Left ventricle myocardium inferior (tissue), 1 donor: ENCODE measurements at regions not wholly inside any gene's neighbourhood (a gene's known extent, or its start where the extent isn't known, plus 50 kb on each side); places are given as distances from the start of the nearest gene placed in this dataset.

Source experiments
- DNase-seq: peaks from one replicate; pipeline ENCODE4 v3.0.0-alpha.2; 2020
- H3K27ac ChIP-seq: fragments of 200-600 bp; replicated peaks from 2 replicates; pipeline ENCODE4 v1.8.0; 2021
- H3K27me3 ChIP-seq: fragments of 200-600 bp; 2 replicates; pipeline ENCODE4 v1.8.0; 2021; ENCODE audit warnings: low read depth
- H3K36me3 ChIP-seq: fragments of 200-600 bp; 2 replicates; pipeline ENCODE4 v1.8.0; 2021
- H3K4me1 ChIP-seq: fragments of 200-600 bp; 2 replicates; pipeline ENCODE4 v1.8.0; 2021
- H3K4me3 ChIP-seq: fragments of 200-600 bp; 2 replicates; pipeline ENCODE4 v1.8.0; 2021; ENCODE audit warnings: mild to moderate bottlenecking, moderate library complexity
- H3K9me3 ChIP-seq: fragments of 200-600 bp; replicated peaks from 2 replicates; pipeline ENCODE4 v1.8.0; 2021
- CTCF ChIP-seq: fragments of 200-600 bp; IDR thresholded peaks from 2 replicates; pipeline ENCODE4 v1.8.0; 2021; ENCODE audit warnings: antibody characterized with exemption, mild to moderate bottlenecking, borderline replicate concordance
- intact Hi-C: fragments of 100-400 bp; cut with micrococcal nuclease; formaldehyde crosslinking; loops from one replicate; pipeline ENCODE4 v1.11.0; 2022
- donor health status: DM: no; HTN: yes; CAD: no; lungs with severe emphysema.

GRCh38 chr5:63314551-63314950 is 647.7 kb downstream of the HTR1A start:
- no peak overlapping the region for H3K4me3 ChIP-seq
- no peaks in the 10 kb centered on the region for H3K4me1 ChIP-seq
- TF ChIP-seq CTCF, result no peak
- no peaks in the 10 kb centered on the region for H3K27me3 ChIP-seq
- intact Hi-C loops, result no loop called here
- no peak for DNase-seq
- peaks cover 10% of the 10 kb centered on the region for H3K9me3 ChIP-seq
- no peak overlapping the region for H3K27ac ChIP-seq
- H3K36me3 ChIP-seq, result no peaks in the 10 kb centered on the region

GRCh38 chr5:63310644-63311043 is 651.6 kb downstream of the HTR1A start:
- intact Hi-C loops, result no loop called here
- H3K4me1 ChIP-seq, result no peaks in the 10 kb centered on the region
- no peaks in the 10 kb centered on the region for H3K9me3 ChIP-seq
- no peak for DNase-seq
- H3K27ac ChIP-seq, result no peak overlapping the region
- H3K27me3 ChIP-seq, result no peaks in the 10 kb centered on the region
- TF ChIP-seq CTCF, result no peak
- H3K36me3 ChIP-seq, result no peaks in the 10 kb centered on the region
- no peak overlapping the region for H3K4me3 ChIP-seq

GRCh38 chr5:63306909-63307308 is 655.3 kb downstream of the HTR1A start:
- Histone ChIP-seq H3K27ac (no peak overlapping the region), H3K27me3 (no peaks in the 10 kb centered on the region), H3K4me1 (no peaks in the 10 kb centered on the region), H3K36me3 (no peaks in the 10 kb centered on the region), H3K4me3 (no peak overlapping the region), H3K9me3 (peaks cover 5% of the 10 kb centered on the region)
- intact Hi-C loops, result no loop called here
- no peak for DNase-seq
- no peak for TF ChIP-seq CTCF

GRCh38 chr5:63293317-63293716 is 668.9 kb downstream of the HTR1A start:
- no peak overlapping the region for H3K27ac ChIP-seq
- no peaks in the 10 kb centered on the region for H3K9me3 ChIP-seq
- no peak for DNase-seq
- H3K27me3 ChIP-seq, result no peaks in the 10 kb centered on the region
- intact Hi-C loops, result no loop called here
- H3K4me1 ChIP-seq, result no peaks in the 10 kb centered on the region
- TF ChIP-seq CTCF, result no peak
- H3K36me3 ChIP-seq, result no peaks in the 10 kb centered on the region
- no peak overlapping the region for H3K4me3 ChIP-seq

GRCh38 chr5:63286724-63287123 is 675.5 kb downstream of the HTR1A start:
- H3K4me3 ChIP-seq, result no peak overlapping the region
- H3K27me3 ChIP-seq, result no peaks in the 10 kb centered on the region
- no peaks in the 10 kb centered on the region for H3K36me3 ChIP-seq
- no peak for TF ChIP-seq CTCF
- no peak overlapping the region for H3K27ac ChIP-seq
- H3K9me3 ChIP-seq, result no peaks in the 10 kb centered on the region
- no peak for DNase-seq
- H3K4me1 ChIP-seq, result no peaks in the 10 kb centered on the region
- intact Hi-C loops, result no loop called here

GRCh38 chr5:63263411-63263810 is 684.8 kb downstream of the LRRC70 start:
- Histone ChIP-seq H3K4me1 (no peaks in the 10 kb centered on the region), H3K36me3 (no peaks in the 10 kb centered on the region), H3K9me3 (no peaks in the 10 kb centered on the region), H3K4me3 (no peak overlapping the region), H3K27ac (no peak overlapping the region), H3K27me3 (no peaks in the 10 kb centered on the region)
- intact Hi-C loops, result no loop called here
- no peak for DNase-seq
- TF ChIP-seq CTCF, result no peak
